GM13977 (cell line): ENCODE measurements at regions not wholly inside any gene's neighbourhood (a gene's known extent, or its start where the extent isn't known, plus 50 kb on each side); places are given as distances from the start of the nearest gene placed in this dataset.

Experiments used
- DNase-seq: peaks from one replicate; pipeline ENCODE4 v3.0.0; 2012; ENCODE audit warnings: low spot score
- in situ Hi-C: fragments of 300-500 bp; cut with MboI; formaldehyde crosslinking; loops from one replicate; pipeline ENCODE4 v1.12.0; 2022; ENCODE audit warnings: low sequenced_read_pairs, low pct_unique_long_range_greater_than_20kb, mixed read lengths, inconsistent platforms; ENCODE audit not compliant: unreplicated experiment
- TF ChIP-seq, protein P1 (sequence below): IDR thresholded peaks from 2 replicates; pipeline ENCODE4 v1.5.1; 2012; ENCODE audit warnings: mild to moderate bottlenecking, control low read depth; ENCODE audit not compliant: insufficient read depth; ENCODE audit errors: extremely low read depth, missing control alignments

DNA sequence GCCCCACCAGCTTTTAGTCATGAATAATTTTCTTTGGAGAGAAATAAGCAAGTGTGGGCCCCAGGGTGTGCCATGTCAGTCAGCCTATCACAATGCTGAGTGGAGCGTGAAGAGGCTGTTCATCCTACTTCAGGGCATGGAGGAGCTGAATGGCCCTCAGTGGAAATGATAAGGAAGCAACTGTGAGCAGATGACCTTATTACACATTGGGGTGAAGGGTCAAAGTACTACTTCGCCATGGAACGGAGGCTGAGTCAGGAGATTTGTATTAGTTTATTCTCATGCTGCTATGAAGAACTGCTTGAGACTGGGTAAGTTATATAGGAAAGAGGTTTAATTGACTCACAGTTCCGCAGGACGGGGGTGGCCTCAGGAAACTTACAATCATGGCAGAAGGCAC, 231.0 kb upstream of the ADAMTS16 start:
- TF ChIP-seq, protein P1, sequence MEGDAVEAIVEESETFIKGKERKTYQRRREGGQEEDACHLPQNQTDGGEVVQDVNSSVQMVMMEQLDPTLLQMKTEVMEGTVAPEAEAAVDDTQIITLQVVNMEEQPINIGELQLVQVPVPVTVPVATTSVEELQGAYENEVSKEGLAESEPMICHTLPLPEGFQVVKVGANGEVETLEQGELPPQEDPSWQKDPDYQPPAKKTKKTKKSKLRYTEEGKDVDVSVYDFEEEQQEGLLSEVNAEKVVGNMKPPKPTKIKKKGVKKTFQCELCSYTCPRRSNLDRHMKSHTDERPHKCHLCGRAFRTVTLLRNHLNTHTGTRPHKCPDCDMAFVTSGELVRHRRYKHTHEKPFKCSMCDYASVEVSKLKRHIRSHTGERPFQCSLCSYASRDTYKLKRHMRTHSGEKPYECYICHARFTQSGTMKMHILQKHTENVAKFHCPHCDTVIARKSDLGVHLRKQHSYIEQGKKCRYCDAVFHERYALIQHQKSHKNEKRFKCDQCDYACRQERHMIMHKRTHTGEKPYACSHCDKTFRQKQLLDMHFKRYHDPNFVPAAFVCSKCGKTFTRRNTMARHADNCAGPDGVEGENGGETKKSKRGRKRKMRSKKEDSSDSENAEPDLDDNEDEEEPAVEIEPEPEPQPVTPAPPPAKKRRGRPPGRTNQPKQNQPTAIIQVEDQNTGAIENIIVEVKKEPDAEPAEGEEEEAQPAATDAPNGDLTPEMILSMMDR = no peak
- in situ Hi-C loops = no loop called here
- no peak for DNase-seq

DNA sequence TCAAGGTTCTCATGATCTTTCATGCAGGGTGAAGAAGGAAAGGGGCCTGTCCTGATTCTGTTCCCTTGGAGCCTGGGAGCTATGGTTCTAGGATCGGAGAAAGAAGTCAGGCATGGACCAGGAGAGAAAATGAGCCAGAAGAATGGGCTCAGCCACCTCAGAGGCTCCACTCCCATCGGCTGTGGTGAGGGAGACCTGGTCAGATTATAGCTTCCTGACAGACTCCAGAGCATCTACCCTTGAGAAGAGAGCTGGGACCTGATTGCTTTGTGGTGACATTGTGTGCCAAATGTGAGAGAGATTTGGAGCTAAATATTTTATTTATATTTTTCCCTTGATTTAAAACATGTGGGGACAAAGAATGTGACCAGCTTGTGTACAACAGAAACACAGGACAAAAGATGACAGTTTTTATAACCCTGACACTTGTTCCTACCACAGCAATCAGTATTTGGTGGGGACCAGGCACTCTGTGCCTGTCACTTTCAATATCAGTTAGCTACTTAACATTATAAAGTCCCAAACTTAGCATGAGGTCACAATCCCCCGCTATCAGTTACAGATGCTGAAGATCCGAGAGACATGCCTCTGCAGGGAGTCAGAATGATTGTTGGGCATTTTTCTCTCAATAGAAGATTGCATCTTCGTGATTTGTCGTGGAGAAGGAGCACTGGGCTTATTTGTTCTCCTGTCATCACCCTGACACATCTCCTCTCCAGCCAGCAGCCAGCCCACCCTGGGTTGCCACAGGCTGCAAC, 228.3 kb upstream of the ADAMTS16 start:
- in situ Hi-C loops = no loop called here
- no peak for DNase-seq
- TF ChIP-seq, protein P1 = no peak

DNA sequence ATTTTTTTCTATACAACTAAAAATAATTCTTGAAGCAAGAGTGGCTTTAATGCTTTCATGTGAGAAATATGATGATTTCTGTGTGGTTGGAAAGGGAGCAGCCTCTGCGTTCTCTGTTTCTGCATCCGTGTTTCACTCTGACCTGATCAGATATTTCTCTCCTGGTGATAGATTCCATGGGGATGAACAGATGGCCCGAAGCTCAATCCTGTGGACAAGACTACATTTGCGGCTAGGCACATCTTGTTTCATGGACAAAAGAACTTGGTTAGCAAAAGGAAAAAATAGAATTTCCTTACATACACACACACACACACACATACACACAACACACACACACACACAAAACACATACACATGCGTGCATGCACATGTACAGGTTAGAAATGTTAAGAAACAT, 218.2 kb upstream of the ADAMTS16 start:
- no peak for DNase-seq
- TF ChIP-seq, protein P1 = no peak
- in situ Hi-C loops = no loop called here

DNA sequence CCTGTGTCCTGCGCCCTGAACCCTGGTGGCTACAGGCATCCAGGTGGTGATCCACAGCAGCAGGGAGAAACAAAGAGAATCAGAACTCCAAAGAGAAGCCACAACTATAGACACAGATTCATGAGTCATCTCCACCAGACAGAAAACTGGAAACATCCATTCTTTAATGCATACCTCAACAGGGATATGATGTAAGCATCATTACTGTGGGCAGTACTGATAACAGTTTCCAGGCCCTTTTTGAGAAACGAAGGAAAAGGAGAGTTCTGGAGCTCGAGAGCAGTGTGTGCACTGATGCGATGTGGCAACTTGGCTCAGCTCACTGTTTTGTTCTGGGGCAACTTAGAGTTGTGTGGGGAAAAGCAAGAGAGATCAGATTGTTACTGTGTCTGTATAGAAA, 215.6 kb upstream of the ADAMTS16 start:
- TF ChIP-seq, protein P1 = no peak
- DNase-seq = no peak
- in situ Hi-C loops = no loop called here

DNA sequence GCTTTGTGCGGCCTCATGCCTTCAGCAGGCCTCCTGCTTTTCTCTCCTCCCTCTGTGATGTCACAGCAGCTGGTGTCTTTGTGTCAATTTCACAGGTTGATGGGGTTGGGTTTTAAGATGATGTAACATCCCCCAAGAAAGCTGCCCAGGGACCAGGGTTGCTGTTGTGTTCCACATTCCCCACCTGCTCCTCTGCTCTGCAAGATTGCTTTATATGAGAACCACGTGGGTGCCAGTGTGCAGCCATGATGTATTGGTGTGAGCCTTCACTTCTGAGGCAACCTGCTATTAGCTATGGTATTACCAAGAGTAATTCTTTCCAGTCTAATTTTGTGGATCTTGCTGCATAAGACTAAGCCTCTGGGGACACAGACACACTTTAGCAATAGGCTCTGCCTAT, 213.0 kb upstream of the ADAMTS16 start:
- TF ChIP-seq, protein P1 = no peak
- DNase-seq = no peak
- in situ Hi-C loops = no loop called here

DNA sequence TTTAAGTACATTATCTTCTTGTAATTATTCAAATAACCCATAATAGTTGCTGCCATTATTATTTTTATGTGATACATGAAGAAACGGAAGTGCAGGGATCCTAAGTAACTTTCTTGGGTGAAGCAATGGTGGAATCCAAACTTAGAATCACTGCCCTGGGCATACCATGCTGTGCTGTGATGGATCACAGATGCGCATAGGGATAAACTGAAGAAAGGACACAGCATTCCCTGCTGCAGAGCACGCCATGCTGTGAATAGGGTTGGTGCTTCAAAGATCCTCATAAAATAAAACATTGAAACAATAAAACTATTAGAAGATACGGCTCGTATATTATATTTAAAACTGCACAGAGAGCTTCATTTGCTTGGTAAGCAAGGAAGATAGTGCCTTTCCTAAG, 211.7 kb upstream of the ADAMTS16 start:
- in situ Hi-C loops = no loop called here
- TF ChIP-seq, protein P1 = no peak
- no peak for DNase-seq
